Neural progenitor cell (in vitro differentiated cells): ENCODE measurements at regions not wholly inside any gene's neighbourhood (a gene's known extent, or its start where the extent isn't known, plus 50 kb on each side); places are given as distances from the start of the nearest gene placed in this dataset.

Source experiments
- EZH2 ChIP-seq: fragments of 200-600 bp; sonication (generic); IDR thresholded peaks from 2 replicates; pipeline ENCODE4 v1.6.1; 2017; ENCODE audit warnings: antibody characterized with exemption, mild to moderate bottlenecking, moderate library complexity
- EZH2phosphoT487 ChIP-seq: fragments of 200-600 bp; sonication (generic); IDR thresholded peaks from 2 replicates; pipeline ENCODE4 v1.6.1; 2017; ENCODE audit warnings: antibody characterized with exemption
- TF ChIP-seq, protein P1 (sequence below): fragments of 200-600 bp; sonication (generic); IDR thresholded peaks from 2 replicates; pipeline ENCODE4 v1.5.1; 2017; ENCODE audit warnings: antibody characterized with exemption, mild to moderate bottlenecking

DNA sequence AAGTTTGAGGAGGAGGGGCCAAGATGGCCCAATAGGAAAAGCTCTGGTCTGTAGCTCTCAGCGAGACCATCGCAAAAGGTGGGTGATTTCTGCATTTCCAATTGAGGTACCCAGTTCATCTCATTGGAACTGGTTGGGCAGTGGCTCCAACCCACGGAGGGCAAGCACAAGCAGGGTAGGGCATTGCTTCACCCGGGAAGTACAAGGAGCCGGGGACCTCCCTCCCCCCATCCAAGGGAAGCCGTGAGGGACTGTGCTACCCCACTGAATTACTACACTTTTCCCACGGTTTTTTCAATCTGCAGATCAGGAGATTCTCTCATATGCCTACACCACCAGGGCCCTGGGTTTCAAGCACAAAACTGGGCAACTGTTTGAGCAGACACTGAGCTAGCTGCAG is 58.0 kb upstream of the EFCAB3 start:
- TF ChIP-seq, protein P1, sequence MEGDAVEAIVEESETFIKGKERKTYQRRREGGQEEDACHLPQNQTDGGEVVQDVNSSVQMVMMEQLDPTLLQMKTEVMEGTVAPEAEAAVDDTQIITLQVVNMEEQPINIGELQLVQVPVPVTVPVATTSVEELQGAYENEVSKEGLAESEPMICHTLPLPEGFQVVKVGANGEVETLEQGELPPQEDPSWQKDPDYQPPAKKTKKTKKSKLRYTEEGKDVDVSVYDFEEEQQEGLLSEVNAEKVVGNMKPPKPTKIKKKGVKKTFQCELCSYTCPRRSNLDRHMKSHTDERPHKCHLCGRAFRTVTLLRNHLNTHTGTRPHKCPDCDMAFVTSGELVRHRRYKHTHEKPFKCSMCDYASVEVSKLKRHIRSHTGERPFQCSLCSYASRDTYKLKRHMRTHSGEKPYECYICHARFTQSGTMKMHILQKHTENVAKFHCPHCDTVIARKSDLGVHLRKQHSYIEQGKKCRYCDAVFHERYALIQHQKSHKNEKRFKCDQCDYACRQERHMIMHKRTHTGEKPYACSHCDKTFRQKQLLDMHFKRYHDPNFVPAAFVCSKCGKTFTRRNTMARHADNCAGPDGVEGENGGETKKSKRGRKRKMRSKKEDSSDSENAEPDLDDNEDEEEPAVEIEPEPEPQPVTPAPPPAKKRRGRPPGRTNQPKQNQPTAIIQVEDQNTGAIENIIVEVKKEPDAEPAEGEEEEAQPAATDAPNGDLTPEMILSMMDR: no peak
- TF ChIP-seq EZH2phosphoT487: no peak
- no peak for TF ChIP-seq EZH2
